Natural killer cell (primary cell): ENCODE measurements at regions not wholly inside any gene's neighbourhood (a gene's known extent, or its start where the extent isn't known, plus 50 kb on each side); places are given as distances from the start of the nearest gene placed in this dataset.

Experiments used
- ATAC-seq, 3 donors: fragments of 150-1000 bp in 2 of 3; fragments of 200-7000 bp in 1 of 3; cut with Tn5 transposase; 1 replicate in 1 of 3; 2 replicates in 2 of 3; pipeline ENCODE4 v1.10.0; 2021; ENCODE audit warnings: mild to moderate bottlenecking in 2 of 3, moderate library complexity in 2 of 3
- DNase-seq, 2 donors: peaks; one replicate each; pipeline versions ENCODE4 v3.0.0 to v3.0.0-alpha.2; 2013 to 2021; ENCODE audit warnings: mixed read lengths in 1 of 2
- H3K27ac ChIP-seq: one replicate; pipeline ENCODE4 v1.5.1; 2013; ENCODE audit warnings: mild to moderate bottlenecking, low read length
- H3K27me3 ChIP-seq: one replicate; pipeline ENCODE4 v1.6.1; 2013; ENCODE audit warnings: low read length; ENCODE audit not compliant: control insufficient read depth, insufficient read depth
- H3K36me3 ChIP-seq: one replicate; pipeline ENCODE4 v1.6.1; 2013; ENCODE audit warnings: low read length; ENCODE audit not compliant: control insufficient read depth, insufficient read depth
- H3K4me1 ChIP-seq: one replicate; pipeline ENCODE4 v1.6.1; 2013; ENCODE audit warnings: low read length; ENCODE audit not compliant: control insufficient read depth, insufficient read depth
- H3K4me3 ChIP-seq: one replicate; pipeline ENCODE4 v1.5.1; 2013; ENCODE audit warnings: low read length
- H3K9me3 ChIP-seq: one replicate; pipeline ENCODE4 v1.6.1; 2013; ENCODE audit warnings: low read length; ENCODE audit not compliant: control insufficient read depth, insufficient read depth
- H3K27ac Mint-ChIP-seq, 2 donors: one replicate each; pipeline ENCODE4 v1.8.0; 2022; ENCODE audit warnings: mild to moderate bottlenecking in 2 of 2, mixed read lengths in 2 of 2, moderate library complexity in 1 of 2
- H3K27me3 Mint-ChIP-seq, 2 donors: one replicate each; pipeline ENCODE4 v1.8.0; 2022; ENCODE audit warnings: low read depth in 2 of 2, mixed read lengths in 2 of 2
- H3K36me3 Mint-ChIP-seq: one replicate; pipeline ENCODE4 v1.8.0; 2022; ENCODE audit warnings: mixed read lengths
- H3K4me1 Mint-ChIP-seq, 2 donors: one replicate each; pipeline ENCODE4 v1.8.0; 2022; ENCODE audit warnings: mixed read lengths in 2 of 2
- H3K4me3 Mint-ChIP-seq: one replicate; pipeline ENCODE4 v1.8.0; 2022; ENCODE audit warnings: mild to moderate bottlenecking, moderate library complexity, mixed read lengths
- H3K9me3 Mint-ChIP-seq, 2 donors: one replicate each; pipeline ENCODE4 v1.8.0; 2022; ENCODE audit warnings: mixed read lengths in 2 of 2
- WGBS: methylation state at CpG from one replicate; pipeline ENCODE4 v1.1.7; 2013; ENCODE audit warnings: missing lambda C conversion rate; ENCODE audit not compliant: insufficient coverage; 5-methylcytosine and 5-hydroxymethylcytosine counted together
- intact Hi-C: fragments of 100-400 bp; cut with micrococcal nuclease; formaldehyde crosslinking; loops from one replicate; pipeline ENCODE4 v1.14.2; 2022
- TF ChIP-seq, protein P1 (sequence below): fragments of 200-600 bp; IDR thresholded peaks from one replicate; pipeline ENCODE4 v1.8.0; 2022; ENCODE audit warnings: antibody characterized with exemption

DNA sequence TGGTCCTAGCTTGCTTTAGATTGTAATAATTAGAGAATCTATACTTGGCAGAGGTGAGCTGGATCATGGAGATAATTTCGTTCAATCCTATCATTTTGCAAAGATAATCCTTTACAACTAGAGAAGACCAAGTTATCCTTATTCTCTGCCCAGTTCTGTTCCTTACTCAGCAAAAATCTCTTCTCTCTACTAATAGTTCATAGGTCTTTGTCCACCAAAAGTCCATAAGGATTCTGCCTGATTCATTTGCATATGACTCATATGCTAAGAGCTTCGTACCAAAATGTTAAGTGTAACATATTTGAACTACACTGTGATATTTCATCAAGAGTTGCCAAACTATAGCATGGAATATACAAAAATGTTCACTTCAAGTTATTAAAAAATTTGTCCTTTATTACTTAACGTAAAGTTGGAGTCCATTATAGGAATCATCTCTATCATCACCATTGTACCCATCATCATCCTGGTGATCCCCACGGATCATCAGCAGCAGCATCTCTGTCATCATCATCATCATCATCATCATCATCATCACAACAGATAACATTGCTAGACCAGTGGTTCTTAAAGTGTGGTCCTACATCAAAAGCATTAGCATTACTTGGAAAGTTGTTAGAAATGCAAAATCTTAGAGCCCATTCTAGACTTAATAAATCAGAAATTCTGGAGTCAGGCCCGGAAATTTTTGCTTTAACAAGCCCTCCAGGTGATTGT lies 463.0 kb downstream of the DHX35 start:
- Histone ChIP-seq H3K9me3 (no peaks in the 10 kb centered on the region), H3K4me1 (no peaks in the 10 kb centered on the region), H3K4me3 (no peak overlapping the region), H3K27me3 (no peaks in the 10 kb centered on the region), H3K36me3 (no peaks in the 10 kb centered on the region), H3K27ac (no peak overlapping the region)
- H3K27ac Mint-ChIP-seq: no peak overlapping the region
- WGBS: 89% methylated on average over 3 of the region's 5 CpGs
- no peaks in the 10 kb centered on the region for H3K27me3 Mint-ChIP-seq
- no peaks in the 10 kb centered on the region for H3K9me3 Mint-ChIP-seq
- H3K4me3 Mint-ChIP-seq: no peak overlapping the region
- ATAC-seq (no peak), DNase-seq (no peak)
- no peaks in the 10 kb centered on the region for H3K4me1 Mint-ChIP-seq
- TF ChIP-seq, protein P1, sequence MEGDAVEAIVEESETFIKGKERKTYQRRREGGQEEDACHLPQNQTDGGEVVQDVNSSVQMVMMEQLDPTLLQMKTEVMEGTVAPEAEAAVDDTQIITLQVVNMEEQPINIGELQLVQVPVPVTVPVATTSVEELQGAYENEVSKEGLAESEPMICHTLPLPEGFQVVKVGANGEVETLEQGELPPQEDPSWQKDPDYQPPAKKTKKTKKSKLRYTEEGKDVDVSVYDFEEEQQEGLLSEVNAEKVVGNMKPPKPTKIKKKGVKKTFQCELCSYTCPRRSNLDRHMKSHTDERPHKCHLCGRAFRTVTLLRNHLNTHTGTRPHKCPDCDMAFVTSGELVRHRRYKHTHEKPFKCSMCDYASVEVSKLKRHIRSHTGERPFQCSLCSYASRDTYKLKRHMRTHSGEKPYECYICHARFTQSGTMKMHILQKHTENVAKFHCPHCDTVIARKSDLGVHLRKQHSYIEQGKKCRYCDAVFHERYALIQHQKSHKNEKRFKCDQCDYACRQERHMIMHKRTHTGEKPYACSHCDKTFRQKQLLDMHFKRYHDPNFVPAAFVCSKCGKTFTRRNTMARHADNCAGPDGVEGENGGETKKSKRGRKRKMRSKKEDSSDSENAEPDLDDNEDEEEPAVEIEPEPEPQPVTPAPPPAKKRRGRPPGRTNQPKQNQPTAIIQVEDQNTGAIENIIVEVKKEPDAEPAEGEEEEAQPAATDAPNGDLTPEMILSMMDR: no peak
- intact Hi-C loops: no loop called here
- no peaks in the 10 kb centered on the region for H3K36me3 Mint-ChIP-seq

DNA sequence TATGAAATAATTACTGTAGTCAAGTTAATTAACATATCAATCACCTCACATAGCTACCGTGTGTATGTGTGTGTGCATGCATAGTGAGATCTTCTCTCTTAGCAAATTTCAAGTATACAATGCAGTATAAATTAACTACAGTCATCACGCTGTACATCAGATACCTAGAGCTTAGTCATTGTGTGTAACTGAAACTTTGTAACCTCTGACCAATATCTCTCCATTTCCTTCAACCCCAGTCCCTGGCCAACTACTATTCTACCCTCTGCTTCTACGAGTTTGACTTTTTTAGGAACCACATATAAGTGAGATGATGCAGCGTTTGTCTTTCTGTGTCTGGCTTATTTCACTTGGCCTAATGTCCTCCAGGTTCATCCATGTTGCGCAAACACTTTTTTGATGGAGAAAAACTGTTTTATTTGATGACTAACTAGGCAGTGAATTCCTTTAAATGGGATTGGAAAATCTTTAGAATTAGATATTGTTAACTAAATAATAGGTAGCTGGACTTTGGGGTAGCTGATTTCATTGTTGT lies 459.5 kb downstream of the DHX35 start:
- H3K4me1 ChIP-seq: no peaks in the 10 kb centered on the region
- no peak overlapping the region for H3K27ac ChIP-seq
- H3K9me3 ChIP-seq: no peaks in the 10 kb centered on the region
- intact Hi-C loops: no loop called here
- no peak overlapping the region for H3K4me3 Mint-ChIP-seq
- H3K4me3 ChIP-seq: no peak overlapping the region
- TF ChIP-seq, protein P1: no peak
- DNase-seq (no peak), ATAC-seq (no peak)
- no peaks in the 10 kb centered on the region for H3K27me3 Mint-ChIP-seq
- no peaks in the 10 kb centered on the region for H3K9me3 Mint-ChIP-seq
- H3K27me3 ChIP-seq: no peaks in the 10 kb centered on the region
- no peak overlapping the region for H3K27ac Mint-ChIP-seq
- no peaks in the 10 kb centered on the region for H3K36me3 Mint-ChIP-seq
- H3K4me1 Mint-ChIP-seq: no peaks in the 10 kb centered on the region
- WGBS: 83% methylated on average over 4 of the region's 5 CpGs
- no peaks in the 10 kb centered on the region for H3K36me3 ChIP-seq

DNA sequence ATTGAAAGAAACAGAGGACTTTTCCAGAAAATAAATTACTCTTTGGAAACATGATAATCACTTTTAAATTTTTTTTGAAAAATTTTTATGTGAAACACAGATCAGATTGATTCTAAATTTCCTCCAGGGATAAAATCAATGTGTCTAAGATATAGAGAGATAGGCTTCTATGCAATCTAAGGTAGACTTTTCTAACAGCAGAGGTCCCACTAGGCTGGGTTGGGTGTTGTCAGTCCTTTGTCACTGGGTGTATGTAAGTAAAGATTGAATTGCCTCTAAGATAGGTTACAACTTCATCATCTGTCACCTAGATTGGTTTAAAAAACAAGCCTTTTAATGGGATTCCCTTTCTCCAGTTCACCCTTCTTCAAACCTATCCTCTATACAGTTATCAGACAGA lies 449.9 kb downstream of the DHX35 start:
- H3K9me3 Mint-ChIP-seq: peaks cover 0 to 3% of the 10 kb centered on the region in 2 donors
- intact Hi-C loops: no loop called here
- no peak overlapping the region for H3K27ac Mint-ChIP-seq
- no peaks in the 10 kb centered on the region for H3K4me1 Mint-ChIP-seq
- Histone ChIP-seq H3K4me3 (no peak overlapping the region), H3K36me3 (no peaks in the 10 kb centered on the region), H3K27ac (no peak overlapping the region), H3K9me3 (no peaks in the 10 kb centered on the region), H3K27me3 (no peaks in the 10 kb centered on the region), H3K4me1 (no peaks in the 10 kb centered on the region)
- no peak overlapping the region for H3K4me3 Mint-ChIP-seq
- no peak for ATAC-seq
- DNase-seq: no peak
- H3K36me3 Mint-ChIP-seq: no peaks in the 10 kb centered on the region
- TF ChIP-seq, protein P1: no peak
- H3K27me3 Mint-ChIP-seq: no peaks in the 10 kb centered on the region

DNA sequence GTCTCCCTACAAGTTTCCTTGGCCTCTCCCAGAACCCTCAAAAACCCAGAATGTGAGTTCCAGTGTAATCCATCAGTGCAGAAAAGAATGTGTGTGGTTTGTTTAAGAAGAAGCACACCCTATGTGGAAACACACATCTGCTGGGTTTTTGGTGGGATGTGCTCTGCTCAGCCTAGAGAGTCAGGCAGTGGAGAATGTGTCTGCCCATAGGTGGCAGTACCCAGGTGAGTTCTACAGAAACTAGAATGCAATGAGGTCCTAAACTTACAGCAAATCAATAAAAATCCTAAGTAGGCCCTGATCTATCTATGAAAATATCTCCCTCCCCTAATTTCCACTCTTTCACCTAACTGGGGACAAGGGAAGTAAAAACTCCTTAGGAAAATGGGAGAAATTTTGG lies 437.3 kb downstream of the DHX35 start:
- no peak overlapping the region for H3K4me3 Mint-ChIP-seq
- H3K27ac ChIP-seq: no peak overlapping the region
- intact Hi-C loops: no loop called here
- H3K36me3 Mint-ChIP-seq: no peaks in the 10 kb centered on the region
- H3K27me3 Mint-ChIP-seq: peaks cover 5 to 9% of the 10 kb centered on the region in 2 donors
- ATAC-seq: no peak
- no peak for DNase-seq
- H3K36me3 ChIP-seq: no peaks in the 10 kb centered on the region
- no peaks in the 10 kb centered on the region for H3K4me1 ChIP-seq
- no peaks in the 10 kb centered on the region for H3K9me3 ChIP-seq
- TF ChIP-seq, protein P1: no peak
- H3K27me3 ChIP-seq: no peaks in the 10 kb centered on the region
- H3K9me3 Mint-ChIP-seq: peaks cover 0 to 3% of the 10 kb centered on the region in 2 donors
- no peak overlapping the region for H3K27ac Mint-ChIP-seq
- H3K4me3 ChIP-seq: no peak overlapping the region
- H3K4me1 Mint-ChIP-seq: no peaks in the 10 kb centered on the region
